KMS-11 (cell line): ENCODE measurements at regions not wholly inside any gene's neighbourhood (a gene's known extent, or its start where the extent isn't known, plus 50 kb on each side); places are given as distances from the start of the nearest gene placed in this dataset.

ENCODE experiments used
- H2AFZ ChIP-seq: fragments of 200-600 bp; sonication (generic); 2 replicates; pipeline ENCODE4 v1.6.1; 2016; ENCODE audit warnings: antibody characterized with exemption, mixed run types, low read depth
- H3K27ac ChIP-seq: fragments of 200-600 bp; sonication (generic); 2 replicates; pipeline ENCODE4 v1.6.1; 2016; ENCODE audit warnings: mild to moderate bottlenecking, mixed run types
- H3K27me3 ChIP-seq: fragments of 200-600 bp; sonication (generic); 2 replicates; pipeline ENCODE4 v1.6.1; 2017; ENCODE audit warnings: mild to moderate bottlenecking, low read depth, mixed run types, moderate library complexity; ENCODE audit not compliant: insufficient read depth
- H3K36me3 ChIP-seq: fragments of 200-600 bp; sonication (generic); 2 replicates; pipeline ENCODE4 v1.6.1; 2017; ENCODE audit warnings: mild to moderate bottlenecking, mixed run types; ENCODE audit not compliant: insufficient read depth
- H3K4me1 ChIP-seq: fragments of 200-600 bp; sonication (generic); 2 replicates; pipeline ENCODE4 v1.6.1; 2016; ENCODE audit warnings: mild to moderate bottlenecking, low read depth, mixed run types; ENCODE audit not compliant: poor library complexity, severe bottlenecking
- H3K4me2 ChIP-seq: fragments of 200-600 bp; sonication (generic); 2 replicates; pipeline ENCODE4 v1.7.0; 2016; ENCODE audit warnings: mild to moderate bottlenecking, mixed run types
- H3K4me3 ChIP-seq: fragments of 200-600 bp; sonication (generic); IDR thresholded peaks from 2 replicates; pipeline ENCODE4 v1.6.1; 2017; ENCODE audit warnings: low read depth, low read length, mixed read lengths; ENCODE audit not compliant: insufficient read depth
- H3K79me2 ChIP-seq: fragments of 200-600 bp; sonication (generic); 2 replicates; pipeline ENCODE4 v1.6.1; 2016; ENCODE audit warnings: low read depth, mixed run types; ENCODE audit not compliant: insufficient read depth
- H3K9ac ChIP-seq: fragments of 200-600 bp; sonication (generic); 2 replicates; pipeline ENCODE4 v1.6.1; 2016; ENCODE audit warnings: mild to moderate bottlenecking, mixed run types
- H4K20me1 ChIP-seq: fragments of 200-600 bp; sonication (generic); 2 replicates; pipeline ENCODE4 v1.6.1; 2016; ENCODE audit warnings: mild to moderate bottlenecking, mixed run types; ENCODE audit not compliant: insufficient read depth
- TF ChIP-seq, protein P1 (sequence below): fragments of 200-600 bp; sonication (generic); conservative IDR thresholded peaks from 2 replicates; pipeline ENCODE4 v1.6.1; 2017; ENCODE audit warnings: low read depth, mild to moderate bottlenecking, antibody characterized with exemption, low read length, moderate library complexity, mixed read lengths

DNA sequence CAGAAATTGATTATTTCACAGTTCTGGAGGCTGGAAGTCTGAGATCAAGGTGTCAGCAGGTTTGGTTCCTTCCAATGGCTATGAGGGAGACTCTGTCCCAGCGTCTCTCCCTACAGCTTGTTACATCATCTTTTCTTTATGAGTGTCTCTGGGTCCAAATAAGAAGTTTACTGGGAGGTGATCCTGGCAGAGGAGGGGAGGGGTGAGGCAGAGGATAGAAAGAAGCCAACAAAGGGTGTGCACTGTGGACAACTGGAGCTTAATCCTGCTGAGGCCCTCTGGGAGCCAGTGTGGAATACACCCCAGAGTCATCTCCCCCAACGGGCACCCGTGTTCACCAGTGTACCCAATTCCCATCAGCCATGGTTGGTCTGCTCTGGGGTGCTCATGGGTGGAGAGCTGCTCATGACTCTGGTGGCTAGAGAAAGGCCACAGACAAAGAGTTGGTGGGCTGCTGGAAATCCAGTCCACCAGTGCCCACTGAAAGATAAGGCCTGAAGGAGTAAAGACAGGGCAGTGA is 57.5 kb upstream of the CTLA4 start:
- H3K36me3 ChIP-seq = no peaks in the 10 kb centered on the region
- no peak overlapping the region for H3K4me3 ChIP-seq
- no peaks in the 10 kb centered on the region for H4K20me1 ChIP-seq
- H3K27ac ChIP-seq = no peak overlapping the region
- H2AFZ ChIP-seq = no peak overlapping the region
- no peaks in the 10 kb centered on the region for H3K79me2 ChIP-seq
- H3K9ac ChIP-seq = no peak overlapping the region
- TF ChIP-seq, protein P1, sequence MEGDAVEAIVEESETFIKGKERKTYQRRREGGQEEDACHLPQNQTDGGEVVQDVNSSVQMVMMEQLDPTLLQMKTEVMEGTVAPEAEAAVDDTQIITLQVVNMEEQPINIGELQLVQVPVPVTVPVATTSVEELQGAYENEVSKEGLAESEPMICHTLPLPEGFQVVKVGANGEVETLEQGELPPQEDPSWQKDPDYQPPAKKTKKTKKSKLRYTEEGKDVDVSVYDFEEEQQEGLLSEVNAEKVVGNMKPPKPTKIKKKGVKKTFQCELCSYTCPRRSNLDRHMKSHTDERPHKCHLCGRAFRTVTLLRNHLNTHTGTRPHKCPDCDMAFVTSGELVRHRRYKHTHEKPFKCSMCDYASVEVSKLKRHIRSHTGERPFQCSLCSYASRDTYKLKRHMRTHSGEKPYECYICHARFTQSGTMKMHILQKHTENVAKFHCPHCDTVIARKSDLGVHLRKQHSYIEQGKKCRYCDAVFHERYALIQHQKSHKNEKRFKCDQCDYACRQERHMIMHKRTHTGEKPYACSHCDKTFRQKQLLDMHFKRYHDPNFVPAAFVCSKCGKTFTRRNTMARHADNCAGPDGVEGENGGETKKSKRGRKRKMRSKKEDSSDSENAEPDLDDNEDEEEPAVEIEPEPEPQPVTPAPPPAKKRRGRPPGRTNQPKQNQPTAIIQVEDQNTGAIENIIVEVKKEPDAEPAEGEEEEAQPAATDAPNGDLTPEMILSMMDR = no peak
- peaks cover 62% of the 10 kb centered on the region for H3K4me1 ChIP-seq
- H3K4me2 ChIP-seq = no peak overlapping the region
- no peaks in the 10 kb centered on the region for H3K27me3 ChIP-seq

DNA sequence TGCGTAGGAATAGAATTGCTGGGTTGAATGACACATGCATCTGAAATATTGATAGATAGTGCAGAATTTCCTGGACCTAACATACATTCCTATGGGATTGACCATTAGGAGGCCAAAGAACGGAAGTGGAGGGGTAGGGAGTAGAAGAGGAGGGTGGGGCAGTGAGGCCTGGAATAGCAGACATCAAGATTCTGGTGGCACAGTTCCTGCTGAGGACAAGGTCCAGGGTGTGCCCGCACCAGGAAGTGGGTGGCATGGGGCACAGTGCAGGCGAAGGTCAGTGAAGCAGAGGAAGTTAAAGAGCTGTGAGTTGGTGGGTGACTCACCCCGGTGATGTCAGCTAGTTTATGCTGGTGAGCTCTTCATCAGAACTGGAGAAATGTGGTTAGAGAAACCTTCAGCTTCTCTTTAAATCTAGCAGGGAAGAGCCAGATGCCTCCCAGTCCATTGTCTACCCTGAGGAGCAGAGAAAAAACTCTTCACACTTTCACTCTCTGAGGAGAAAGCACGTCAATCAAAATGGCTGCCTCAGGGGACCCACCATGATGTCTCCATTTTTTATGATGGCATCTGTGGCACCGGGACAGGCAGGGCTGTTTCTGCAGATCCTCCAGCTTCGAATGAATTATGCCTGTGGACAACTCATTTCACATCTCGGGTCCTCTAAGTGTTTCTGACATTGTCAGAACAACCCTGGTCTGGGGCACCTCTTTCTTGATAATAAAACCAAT is 55.9 kb upstream of the CTLA4 start:
- Histone ChIP-seq H3K36me3 (no peaks in the 10 kb centered on the region), H3K27me3 (no peaks in the 10 kb centered on the region), H2AFZ (peak overlapping the region; percentile 31; the same call in 1 of the 2 replicates), H3K9ac (no peak overlapping the region), H3K4me2 (peak overlapping the region; percentile 37), H3K79me2 (no peaks in the 10 kb centered on the region), H3K4me3 (no peak overlapping the region), H4K20me1 (no peaks in the 10 kb centered on the region), H3K27ac (no peak overlapping the region), H3K4me1 (peaks cover 70% of the 10 kb centered on the region)
- TF ChIP-seq, protein P1 = no peak

DNA sequence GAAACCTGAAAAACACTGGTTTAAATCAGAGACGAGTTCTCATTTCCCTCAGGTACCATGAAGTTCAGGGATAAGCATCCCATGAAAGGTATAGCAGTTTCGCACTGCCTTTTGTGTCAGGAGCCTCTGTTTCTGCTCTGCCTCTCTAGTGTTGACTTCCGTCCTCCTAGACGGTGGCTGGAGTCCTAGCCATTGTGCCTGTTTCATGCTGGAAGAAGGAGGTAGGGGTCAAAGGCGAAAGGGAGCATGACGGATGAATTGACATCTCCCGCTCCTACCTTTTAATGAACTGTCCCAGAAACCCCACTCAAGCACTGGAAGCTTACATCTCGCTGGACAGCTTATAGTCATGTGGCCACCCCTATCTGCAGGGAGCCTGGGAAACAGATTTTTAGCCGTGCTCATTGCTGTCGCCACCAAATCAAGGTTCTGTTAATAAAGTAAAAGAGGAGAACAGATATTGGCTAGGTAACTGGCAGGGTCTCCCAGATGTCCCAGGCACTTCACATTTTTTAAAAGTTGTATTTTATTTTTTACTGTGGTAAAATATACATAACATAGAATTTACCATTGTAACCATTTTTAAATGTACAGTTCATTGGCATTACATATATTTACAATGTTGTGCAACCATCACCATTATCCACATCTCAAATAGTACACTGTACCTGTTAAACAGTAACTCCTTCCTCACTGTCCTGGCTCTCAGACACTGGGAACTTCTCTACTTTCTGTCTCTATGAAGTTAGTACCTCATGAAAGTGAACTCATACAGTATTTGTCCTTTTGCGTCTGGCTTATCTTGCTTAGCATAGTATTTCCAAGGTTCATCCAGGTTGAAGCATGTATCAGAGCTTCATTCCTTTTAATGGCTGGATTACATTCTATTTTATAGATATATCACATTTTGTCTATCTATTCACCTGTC is 55.0 kb upstream of the CTLA4 start:
- H3K4me1 ChIP-seq = peaks cover 73% of the 10 kb centered on the region
- no peak overlapping the region for H3K4me3 ChIP-seq
- H3K79me2 ChIP-seq = no peaks in the 10 kb centered on the region
- 0 out of 2 replicates have a peak overlapping the region, but pooled peaks have one; percentile 37 for H3K4me2 ChIP-seq
- no peaks in the 10 kb centered on the region for H3K36me3 ChIP-seq
- TF ChIP-seq, protein P1 = no peak
- no peak overlapping the region for H3K27ac ChIP-seq
- H3K9ac ChIP-seq = no peak overlapping the region
- H3K27me3 ChIP-seq = no peaks in the 10 kb centered on the region
- H2AFZ ChIP-seq = no peak overlapping the region
- no peaks in the 10 kb centered on the region for H4K20me1 ChIP-seq

DNA sequence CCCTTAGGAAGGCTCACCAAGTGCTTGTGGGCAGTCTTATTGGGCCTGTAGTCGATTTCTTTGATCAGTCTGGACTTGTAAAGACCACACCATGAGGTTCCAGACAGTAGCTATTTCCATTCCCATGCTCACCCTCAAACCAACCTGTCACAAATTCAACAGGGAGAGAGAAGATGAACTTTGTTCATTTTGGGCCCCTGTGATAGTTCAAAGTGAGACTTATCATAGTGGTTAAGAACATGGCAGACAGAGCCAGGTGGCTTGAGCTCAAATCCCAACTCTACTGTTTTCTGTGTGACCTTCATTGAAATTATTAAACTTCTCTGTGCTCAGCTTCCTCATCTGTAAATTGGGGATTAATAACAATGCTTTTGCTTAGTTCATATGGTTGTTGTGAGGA is 53.9 kb upstream of the CTLA4 start:
- H3K9ac ChIP-seq = no peak overlapping the region
- H4K20me1 ChIP-seq = no peaks in the 10 kb centered on the region
- no peak overlapping the region for H2AFZ ChIP-seq
- H3K27me3 ChIP-seq = no peaks in the 10 kb centered on the region
- peaks cover 78% of the 10 kb centered on the region for H3K4me1 ChIP-seq
- H3K4me3 ChIP-seq = no peak overlapping the region
- no peak overlapping the region for H3K27ac ChIP-seq
- H3K36me3 ChIP-seq = no peaks in the 10 kb centered on the region
- TF ChIP-seq, protein P1 = no peak
- H3K79me2 ChIP-seq = no peaks in the 10 kb centered on the region
- no peak overlapping the region for H3K4me2 ChIP-seq
